Panc1 (cell line): ENCODE measurements at regions not wholly inside any gene's neighbourhood (a gene's known extent, or its start where the extent isn't known, plus 50 kb on each side); places are given as distances from the start of the nearest gene placed in this dataset.

Experiments used
- POLR2AphosphoS5 ChIP-seq: IDR thresholded peaks from 2 replicates; pipeline ENCODE4 v1.6.1; 2012; ENCODE audit warnings: mild to moderate bottlenecking, low read depth, low read length, moderate library complexity
- SIN3A ChIP-seq: IDR thresholded peaks from 2 replicates; pipeline ENCODE4 v1.6.1; 2012; ENCODE audit warnings: low read depth, mild to moderate bottlenecking, low read length, moderate library complexity, borderline replicate concordance; ENCODE audit not compliant: insufficient read depth
- TCF7L2 ChIP-seq: IDR thresholded peaks from 2 replicates; pipeline ENCODE4 v1.6.1; 2011; ENCODE audit warnings: mild to moderate bottlenecking, low read depth, low read length, inconsistent platforms
- TF ChIP-seq, protein P1 (sequence below): fragments of 450-650 bp; IDR thresholded peaks from 2 replicates; pipeline ENCODE4 v1.5.1; 2017; ENCODE audit warnings: mild to moderate bottlenecking
- TF ChIP-seq, protein P2 (sequence below), 2 experiments: IDR thresholded peaks; 2 replicates each; pipeline ENCODE4 v1.6.1; 2011 to 2012; ENCODE audit warnings: low read depth in 2 of 2, control low read depth in 1 of 2, low read length in 1 of 2, mild to moderate bottlenecking in 1 of 2, moderate library complexity in 1 of 2; ENCODE audit not compliant: insufficient read depth in 1 of 2

DNA sequence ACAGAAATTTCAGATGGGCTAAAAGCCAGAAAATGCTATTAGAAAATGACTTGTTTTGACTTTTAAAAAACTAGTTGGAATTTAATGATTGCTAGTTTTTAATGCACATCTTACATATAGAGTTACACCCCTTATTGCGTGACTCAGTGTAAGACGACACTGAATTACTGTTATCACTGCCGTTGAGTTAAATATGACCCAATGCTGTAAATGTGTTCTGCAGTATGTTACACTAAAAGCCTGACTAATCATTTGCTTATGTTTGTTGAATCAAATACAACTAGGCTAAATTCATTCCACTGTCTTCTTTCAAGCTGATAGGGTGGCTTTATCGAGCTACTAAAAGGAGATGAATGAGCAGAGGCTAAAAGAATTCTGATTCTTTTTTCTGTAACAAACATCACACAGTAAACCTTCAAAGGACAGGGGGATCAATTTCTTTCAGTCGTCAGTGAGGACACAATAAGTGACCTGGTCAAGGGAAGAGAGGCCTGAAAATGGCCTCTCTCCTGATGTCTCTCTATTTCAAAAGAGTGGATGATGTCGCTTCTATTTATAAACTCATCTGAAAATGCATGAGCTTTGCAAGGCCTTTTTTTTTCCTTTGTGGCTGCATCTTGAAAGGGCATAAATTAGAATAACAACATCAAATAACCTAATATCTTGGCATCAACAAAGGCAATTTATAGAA lies 142.2 kb upstream of the KCNIP4 start:
- TF ChIP-seq, protein P1, sequence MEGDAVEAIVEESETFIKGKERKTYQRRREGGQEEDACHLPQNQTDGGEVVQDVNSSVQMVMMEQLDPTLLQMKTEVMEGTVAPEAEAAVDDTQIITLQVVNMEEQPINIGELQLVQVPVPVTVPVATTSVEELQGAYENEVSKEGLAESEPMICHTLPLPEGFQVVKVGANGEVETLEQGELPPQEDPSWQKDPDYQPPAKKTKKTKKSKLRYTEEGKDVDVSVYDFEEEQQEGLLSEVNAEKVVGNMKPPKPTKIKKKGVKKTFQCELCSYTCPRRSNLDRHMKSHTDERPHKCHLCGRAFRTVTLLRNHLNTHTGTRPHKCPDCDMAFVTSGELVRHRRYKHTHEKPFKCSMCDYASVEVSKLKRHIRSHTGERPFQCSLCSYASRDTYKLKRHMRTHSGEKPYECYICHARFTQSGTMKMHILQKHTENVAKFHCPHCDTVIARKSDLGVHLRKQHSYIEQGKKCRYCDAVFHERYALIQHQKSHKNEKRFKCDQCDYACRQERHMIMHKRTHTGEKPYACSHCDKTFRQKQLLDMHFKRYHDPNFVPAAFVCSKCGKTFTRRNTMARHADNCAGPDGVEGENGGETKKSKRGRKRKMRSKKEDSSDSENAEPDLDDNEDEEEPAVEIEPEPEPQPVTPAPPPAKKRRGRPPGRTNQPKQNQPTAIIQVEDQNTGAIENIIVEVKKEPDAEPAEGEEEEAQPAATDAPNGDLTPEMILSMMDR = no peak
- no peak for TF ChIP-seq POLR2AphosphoS5
- TF ChIP-seq, protein P2, sequence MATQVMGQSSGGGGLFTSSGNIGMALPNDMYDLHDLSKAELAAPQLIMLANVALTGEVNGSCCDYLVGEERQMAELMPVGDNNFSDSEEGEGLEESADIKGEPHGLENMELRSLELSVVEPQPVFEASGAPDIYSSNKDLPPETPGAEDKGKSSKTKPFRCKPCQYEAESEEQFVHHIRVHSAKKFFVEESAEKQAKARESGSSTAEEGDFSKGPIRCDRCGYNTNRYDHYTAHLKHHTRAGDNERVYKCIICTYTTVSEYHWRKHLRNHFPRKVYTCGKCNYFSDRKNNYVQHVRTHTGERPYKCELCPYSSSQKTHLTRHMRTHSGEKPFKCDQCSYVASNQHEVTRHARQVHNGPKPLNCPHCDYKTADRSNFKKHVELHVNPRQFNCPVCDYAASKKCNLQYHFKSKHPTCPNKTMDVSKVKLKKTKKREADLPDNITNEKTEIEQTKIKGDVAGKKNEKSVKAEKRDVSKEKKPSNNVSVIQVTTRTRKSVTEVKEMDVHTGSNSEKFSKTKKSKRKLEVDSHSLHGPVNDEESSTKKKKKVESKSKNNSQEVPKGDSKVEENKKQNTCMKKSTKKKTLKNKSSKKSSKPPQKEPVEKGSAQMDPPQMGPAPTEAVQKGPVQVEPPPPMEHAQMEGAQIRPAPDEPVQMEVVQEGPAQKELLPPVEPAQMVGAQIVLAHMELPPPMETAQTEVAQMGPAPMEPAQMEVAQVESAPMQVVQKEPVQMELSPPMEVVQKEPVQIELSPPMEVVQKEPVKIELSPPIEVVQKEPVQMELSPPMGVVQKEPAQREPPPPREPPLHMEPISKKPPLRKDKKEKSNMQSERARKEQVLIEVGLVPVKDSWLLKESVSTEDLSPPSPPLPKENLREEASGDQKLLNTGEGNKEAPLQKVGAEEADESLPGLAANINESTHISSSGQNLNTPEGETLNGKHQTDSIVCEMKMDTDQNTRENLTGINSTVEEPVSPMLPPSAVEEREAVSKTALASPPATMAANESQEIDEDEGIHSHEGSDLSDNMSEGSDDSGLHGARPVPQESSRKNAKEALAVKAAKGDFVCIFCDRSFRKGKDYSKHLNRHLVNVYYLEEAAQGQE (IDR thresholded peaks at IDR 0.05; ENCODE audit: insufficient read depth in 1 of 2, low read depth in 2 of 2, low read length in 1 of 2) = no peak
- TF ChIP-seq SIN3A = no peak
- no peak for TF ChIP-seq TCF7L2
